ENCODE measurements at regions not wholly inside any gene's neighbourhood (a gene's known extent, or its start where the extent isn't known, plus 50 kb on each side); places are given as distances from the start of the nearest gene placed in this dataset.

DNA sequence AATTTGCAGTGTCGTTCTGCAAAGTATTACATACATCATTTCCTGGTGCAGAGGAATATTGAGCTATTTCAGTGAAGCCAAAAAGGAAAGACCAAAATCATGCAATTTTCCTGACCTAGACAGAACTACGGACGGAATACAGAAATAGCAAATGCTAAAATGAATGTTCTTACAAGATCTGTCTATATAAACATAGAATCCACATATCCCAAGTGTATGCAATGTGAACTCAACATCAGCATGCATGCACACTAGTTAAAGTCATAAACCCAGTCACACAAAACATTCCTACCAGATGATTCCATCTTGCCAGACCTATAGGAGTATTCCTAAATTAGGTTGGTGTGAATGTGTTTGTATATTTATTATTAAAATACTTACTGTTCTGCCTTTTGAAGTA lies 383.7 kb upstream of the ZNF507 start:
- Mint-ChIP-seq H3K9me3 (ENCODE audit: unreplicated experiment) (no peaks in the 10 kb centered on the region), H3K36me3 (ENCODE audit: low read depth, unreplicated experiment) (no peaks in the 10 kb centered on the region), H3K4me1 (ENCODE audit: low read depth, unreplicated experiment) (peaks cover 10% of the 10 kb centered on the region), H3K4me3 (ENCODE audit: unreplicated experiment) (no peak overlapping the region), H3K27me3 (ENCODE audit: low read depth, unreplicated experiment) (peaks cover 31% of the 10 kb centered on the region), H3K27ac (ENCODE audit: unreplicated experiment) (no peak overlapping the region)
- no peaks in the 10 kb centered on the region for H4K20me1 ChIP-seq (ENCODE audit: insufficient read depth, low read length)
- no peak overlapping the region for H3K4me3 ChIP-seq (ENCODE audit: insufficient read depth, low read depth, low read length)
- no peaks in the 10 kb centered on the region for H3K36me3 ChIP-seq (ENCODE audit: insufficient read depth, low read length)
- H3K9me3 ChIP-seq (ENCODE audit: insufficient read depth, low read depth, low read length), result no peaks in the 10 kb centered on the region
- H3K9ac ChIP-seq (ENCODE audit: low read length), result no peak overlapping the region
- no peak overlapping the region for H3K27ac ChIP-seq (ENCODE audit: low read depth, low read length)
- no peak for TF ChIP-seq EZH2 (IDR thresholded peaks at IDR 0.05; ENCODE audit: insufficient read depth, low read length)
- TF ChIP-seq, protein P1, sequence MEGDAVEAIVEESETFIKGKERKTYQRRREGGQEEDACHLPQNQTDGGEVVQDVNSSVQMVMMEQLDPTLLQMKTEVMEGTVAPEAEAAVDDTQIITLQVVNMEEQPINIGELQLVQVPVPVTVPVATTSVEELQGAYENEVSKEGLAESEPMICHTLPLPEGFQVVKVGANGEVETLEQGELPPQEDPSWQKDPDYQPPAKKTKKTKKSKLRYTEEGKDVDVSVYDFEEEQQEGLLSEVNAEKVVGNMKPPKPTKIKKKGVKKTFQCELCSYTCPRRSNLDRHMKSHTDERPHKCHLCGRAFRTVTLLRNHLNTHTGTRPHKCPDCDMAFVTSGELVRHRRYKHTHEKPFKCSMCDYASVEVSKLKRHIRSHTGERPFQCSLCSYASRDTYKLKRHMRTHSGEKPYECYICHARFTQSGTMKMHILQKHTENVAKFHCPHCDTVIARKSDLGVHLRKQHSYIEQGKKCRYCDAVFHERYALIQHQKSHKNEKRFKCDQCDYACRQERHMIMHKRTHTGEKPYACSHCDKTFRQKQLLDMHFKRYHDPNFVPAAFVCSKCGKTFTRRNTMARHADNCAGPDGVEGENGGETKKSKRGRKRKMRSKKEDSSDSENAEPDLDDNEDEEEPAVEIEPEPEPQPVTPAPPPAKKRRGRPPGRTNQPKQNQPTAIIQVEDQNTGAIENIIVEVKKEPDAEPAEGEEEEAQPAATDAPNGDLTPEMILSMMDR (IDR thresholded peaks at IDR 0.05; ENCODE audit: insufficient read depth, low read depth, low read length), result no peak
- no peaks in the 10 kb centered on the region for H3K27me3 ChIP-seq (ENCODE audit: insufficient read depth, low read length)
- DNase-seq (ENCODE audit: low read depth), result no peak
- no peaks in the 10 kb centered on the region for H3K79me2 ChIP-seq (ENCODE audit: insufficient read depth, low read length)
- FAIRE-seq, result no peak
- H2AFZ ChIP-seq (ENCODE audit: low read depth, low read length), result no peak overlapping the region
- H3K4me2 ChIP-seq (ENCODE audit: low read length), result no peak overlapping the region
- no peaks in the 10 kb centered on the region for H3K4me1 ChIP-seq (ENCODE audit: insufficient read depth, low read length)

DNA sequence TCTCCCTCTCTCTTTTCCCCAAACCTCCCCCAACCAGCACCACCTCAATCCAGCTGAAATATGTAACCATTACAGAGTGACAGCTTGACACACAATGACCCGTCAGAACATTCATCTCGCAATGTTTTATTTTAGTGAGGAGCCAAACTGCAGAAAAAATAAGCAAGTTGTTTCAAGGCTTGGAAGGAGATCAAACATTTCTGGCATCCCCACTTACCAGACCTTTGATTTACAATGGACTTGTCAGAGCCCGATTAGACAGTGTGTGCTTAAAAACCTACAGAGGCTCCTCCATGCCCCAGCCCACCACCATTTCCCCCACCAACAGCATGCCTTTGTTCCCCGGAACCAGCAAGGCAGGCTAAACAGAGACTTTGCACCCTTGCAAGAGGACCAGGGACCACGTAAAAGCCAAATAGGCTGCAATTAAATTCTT lies 382.8 kb upstream of the ZNF507 start:
- Histone ChIP-seq H2AFZ (ENCODE audit: low read depth, low read length) (no peak overlapping the region), H3K27ac (ENCODE audit: low read depth, low read length) (no peak overlapping the region), H3K9me3 (ENCODE audit: insufficient read depth, low read depth, low read length) (no peaks in the 10 kb centered on the region), H3K36me3 (ENCODE audit: insufficient read depth, low read length) (no peaks in the 10 kb centered on the region), H3K9ac (ENCODE audit: low read length) (no peak overlapping the region), H3K79me2 (ENCODE audit: insufficient read depth, low read length) (no peaks in the 10 kb centered on the region), H3K4me1 (ENCODE audit: insufficient read depth, low read length) (no peaks in the 10 kb centered on the region), H3K27me3 (ENCODE audit: insufficient read depth, low read length) (no peaks in the 10 kb centered on the region), H3K4me3 (ENCODE audit: insufficient read depth, low read depth, low read length) (no peak overlapping the region), H4K20me1 (ENCODE audit: insufficient read depth, low read length) (no peaks in the 10 kb centered on the region), H3K4me2 (ENCODE audit: low read length) (peak overlapping the region; percentile 4)
- Mint-ChIP-seq H3K4me1 (ENCODE audit: low read depth, unreplicated experiment) (peaks cover 10% of the 10 kb centered on the region), H3K36me3 (ENCODE audit: low read depth, unreplicated experiment) (no peaks in the 10 kb centered on the region), H3K4me3 (ENCODE audit: unreplicated experiment) (no peak overlapping the region), H3K9me3 (ENCODE audit: unreplicated experiment) (no peaks in the 10 kb centered on the region), H3K27me3 (ENCODE audit: low read depth, unreplicated experiment) (peaks cover 24% of the 10 kb centered on the region), H3K27ac (ENCODE audit: unreplicated experiment) (no peak overlapping the region)
- DNase-seq (ENCODE audit: low read depth), result peak; percentile 24
- no peak for FAIRE-seq
- TF ChIP-seq, protein P1 (IDR thresholded peaks at IDR 0.05; ENCODE audit: insufficient read depth, low read depth, low read length), result no peak
- TF ChIP-seq EZH2 (IDR thresholded peaks at IDR 0.05; ENCODE audit: insufficient read depth, low read length), result no peak

DNA sequence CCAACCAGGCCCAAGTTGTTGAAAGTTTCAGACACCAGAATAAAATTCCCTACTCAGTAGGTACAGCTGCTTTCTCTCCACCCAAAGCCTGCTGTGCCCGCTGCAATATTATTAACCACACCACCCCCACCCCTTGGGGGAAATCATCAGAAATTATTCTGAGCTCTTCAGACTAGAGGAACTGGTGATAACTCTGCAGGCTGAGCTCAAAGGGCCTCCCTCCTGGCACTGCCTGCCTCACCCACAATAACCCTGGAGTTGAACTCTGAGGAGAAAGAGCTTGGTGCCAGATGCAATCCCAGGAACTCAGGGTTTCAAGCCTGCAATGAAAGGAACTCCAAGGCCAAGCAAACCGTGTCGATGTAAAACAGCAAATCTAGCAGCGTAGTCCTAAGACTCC lies 381.7 kb upstream of the ZNF507 start:
- Histone ChIP-seq H3K27me3 (ENCODE audit: insufficient read depth, low read length) (no peaks in the 10 kb centered on the region), H3K9me3 (ENCODE audit: insufficient read depth, low read depth, low read length) (no peaks in the 10 kb centered on the region), H3K4me2 (ENCODE audit: low read length) (no peak overlapping the region), H3K9ac (ENCODE audit: low read length) (no peak overlapping the region), H3K4me1 (ENCODE audit: insufficient read depth, low read length) (no peaks in the 10 kb centered on the region), H3K36me3 (ENCODE audit: insufficient read depth, low read length) (no peaks in the 10 kb centered on the region), H3K27ac (ENCODE audit: low read depth, low read length) (no peak overlapping the region), H3K79me2 (ENCODE audit: insufficient read depth, low read length) (no peaks in the 10 kb centered on the region), H4K20me1 (ENCODE audit: insufficient read depth, low read length) (no peaks in the 10 kb centered on the region), H2AFZ (ENCODE audit: low read depth, low read length) (no peak overlapping the region), H3K4me3 (ENCODE audit: insufficient read depth, low read depth, low read length) (no peak overlapping the region)
- Mint-ChIP-seq H3K9me3 (ENCODE audit: unreplicated experiment) (no peaks in the 10 kb centered on the region), H3K4me3 (ENCODE audit: unreplicated experiment) (no peak overlapping the region), H3K27me3 (ENCODE audit: low read depth, unreplicated experiment) (peaks cover 17% of the 10 kb centered on the region), H3K36me3 (ENCODE audit: low read depth, unreplicated experiment) (no peaks in the 10 kb centered on the region), H3K4me1 (ENCODE audit: low read depth, unreplicated experiment) (peaks cover 10% of the 10 kb centered on the region), H3K27ac (ENCODE audit: unreplicated experiment) (no peak overlapping the region)
- TF ChIP-seq EZH2 (IDR thresholded peaks at IDR 0.05; ENCODE audit: insufficient read depth, low read length), result no peak
- TF ChIP-seq, protein P1 (IDR thresholded peaks at IDR 0.05; ENCODE audit: insufficient read depth, low read depth, low read length), result no peak
- DNase-seq (ENCODE audit: low read depth), result no peak
- FAIRE-seq, result no peak

Data from astrocyte (in vitro differentiated cells and primary cell).